ENCODE measurements at regions not wholly inside any gene's neighbourhood (a gene's known extent, or its start where the extent isn't known, plus 50 kb on each side); places are given as distances from the start of the nearest gene placed in this dataset.

DNA sequence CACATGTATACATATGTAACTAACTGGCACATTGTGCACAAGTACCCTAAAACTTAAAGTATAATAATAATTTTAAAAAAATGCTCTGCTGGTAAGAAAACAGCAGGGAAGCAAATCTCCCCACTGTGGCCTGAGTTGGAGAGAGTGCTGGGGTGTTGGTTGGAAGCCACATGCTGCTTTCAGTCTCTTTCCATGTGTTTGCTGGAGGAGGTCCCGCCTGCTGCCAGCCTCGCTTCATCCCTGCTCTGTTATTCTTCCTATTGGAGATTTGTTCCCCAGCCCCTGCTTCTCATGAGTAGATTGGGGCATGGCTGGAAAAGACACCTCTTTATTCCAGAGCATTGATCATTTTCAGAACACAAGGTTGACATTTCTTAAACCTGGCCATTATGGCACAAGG is 230.5 kb downstream of the FGF9 start:
- WGBS (ENCODE audit: insufficient coverage, low coverage, missing lambda C conversion rate) = 0% methylated on average over 2 of the region's 2 CpGs
- in situ Hi-C loops (cut with MboI) = no loop called here
- Histone ChIP-seq H3K27me3 (ENCODE audit: control insufficient read depth in 2 of 2, insufficient read depth in 2 of 2, low read length in 2 of 2) (no peaks in the 10 kb centered on the region), H3K9ac (ENCODE audit: insufficient read depth in 1 of 2, low read depth in 2 of 2, low read length in 2 of 2) (no peak overlapping the region), H3K27ac (ENCODE audit: extremely low read depth, low read depth, low read length) (no peak overlapping the region), H3K36me3 (ENCODE audit: control insufficient read depth, insufficient read depth, low read length) (no peaks in the 10 kb centered on the region), H3K79me2 (ENCODE audit: control insufficient read depth, insufficient read depth, low read length) (no peaks in the 10 kb centered on the region), H3K4me3 (no peak overlapping the region), H3K9me3 (replicated peaks; ENCODE audit: control insufficient read depth, insufficient read depth, low read depth, low read length) (no peaks in the 10 kb centered on the region), H4K20me1 (replicated peaks; ENCODE audit: control insufficient read depth, insufficient read depth, low read length) (no peaks in the 10 kb centered on the region), H2AFZ (ENCODE audit: low read depth, low read length) (no peak overlapping the region), H3K9me1 (ENCODE audit: control insufficient read depth, insufficient read depth, low read length) (no peaks in the 10 kb centered on the region), H3K4me1 (replicated peaks in 1 of 2; ENCODE audit: control insufficient read depth in 2 of 2, insufficient read depth in 2 of 2, low read length in 2 of 2) (no peaks in the 10 kb centered on the region), H3K4me2 (ENCODE audit: insufficient read depth, low read length) (no peak overlapping the region)
- DNase-seq (ENCODE audit: extremely low read depth in 1 of 4, low spot score in 3 of 4) (no peak), FAIRE-seq (no peak), ATAC-seq (no peak)
- POLR2A ChIA-PET = no interaction called here
- CTCF ChIA-PET (ENCODE audit: low intra/inter-chr PET ratio) = no interaction called here
- intact Hi-C loops (cut with micrococcal nuclease) = no loop called here
- no TSS peak for BruUV-seq (replicated peaks)
- no peak for TF ChIP-seq THRAP3 (IDR thresholded peaks at IDR 0.05; ENCODE audit: borderline replicate concordance)
- TF ChIP-seq HEY1 (CRISPR knock-in tag; IDR thresholded peaks at IDR 0.05; ENCODE audit: borderline replicate concordance) = no peak
- TF ChIP-seq YY1 (IDR thresholded peaks at IDR 0.05; ENCODE audit: borderline replicate concordance in 1 of 3, control insufficient read depth in 1 of 3, extremely low read depth in 1 of 3, insufficient read depth in 3 of 3, insufficient read length in 1 of 3, insufficient replicate concordance in 2 of 3, low read depth in 1 of 3, low read length in 2 of 3) = no peak
- no peak for TF ChIP-seq CBX5 (IDR thresholded peaks at IDR 0.05; ENCODE audit: borderline replicate concordance, low read depth)
- no peak for TF ChIP-seq ZNF830 (CRISPR knock-in tag; IDR thresholded peaks at IDR 0.05)
- TF ChIP-seq, protein P1, sequence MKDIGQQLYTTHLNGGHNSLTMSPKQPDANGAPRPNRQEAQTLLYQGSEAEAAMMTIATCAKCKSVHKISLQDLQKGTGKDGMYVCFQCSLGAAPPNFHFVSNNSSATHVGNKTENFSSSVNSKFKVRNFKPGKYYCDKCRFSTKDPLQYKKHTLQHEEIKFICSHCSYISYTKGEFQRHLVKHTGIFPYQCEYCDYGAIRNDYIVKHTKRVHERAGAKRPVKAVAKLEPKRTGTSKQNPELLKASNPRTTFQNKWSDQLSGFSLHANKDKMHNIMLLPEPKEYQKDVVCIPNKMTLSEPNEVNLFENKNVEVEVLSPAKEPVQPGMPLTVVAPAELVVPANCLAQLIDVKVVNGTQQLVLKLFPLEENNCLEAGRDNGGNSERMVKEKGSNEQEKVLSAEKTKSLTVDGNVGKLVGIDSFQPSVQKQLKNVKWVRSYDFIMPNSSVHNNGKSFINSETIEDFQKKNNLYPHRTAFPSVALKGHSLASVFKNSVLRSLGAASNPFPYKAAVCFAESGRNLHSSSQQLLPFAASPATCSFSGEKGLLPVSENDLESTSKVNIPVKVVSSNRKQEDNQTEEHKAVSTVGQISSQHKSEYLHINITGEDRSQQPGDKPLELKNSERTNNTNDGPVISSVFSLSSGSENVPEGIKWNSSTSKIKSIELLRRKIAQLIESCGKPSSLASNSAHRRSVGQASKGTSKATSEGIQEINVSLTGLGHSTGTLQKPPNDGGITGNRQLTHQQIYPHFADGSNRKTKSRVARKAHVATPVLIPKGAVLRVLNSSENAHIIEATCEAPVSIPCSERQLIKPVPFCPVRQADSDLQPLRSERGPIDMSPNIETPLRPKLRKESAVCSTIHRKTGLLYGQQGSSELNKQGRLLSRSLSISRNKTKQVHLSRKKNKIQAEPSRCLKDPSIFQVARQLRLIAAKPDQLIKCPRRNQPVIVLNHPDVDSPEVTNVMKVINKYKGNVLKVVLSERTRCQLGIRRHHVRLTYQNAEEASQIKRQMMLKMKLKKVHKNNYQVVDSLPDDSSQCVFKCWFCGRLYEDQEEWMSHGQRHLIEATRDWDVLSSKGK (CRISPR knock-in tag; IDR thresholded peaks at IDR 0.05) = no peak
- TF ChIP-seq ZBTB1 (CRISPR knock-in tag; IDR thresholded peaks at IDR 0.05; ENCODE audit: borderline replicate concordance, low read depth) = no peak
- TF ChIP-seq, protein P2, sequence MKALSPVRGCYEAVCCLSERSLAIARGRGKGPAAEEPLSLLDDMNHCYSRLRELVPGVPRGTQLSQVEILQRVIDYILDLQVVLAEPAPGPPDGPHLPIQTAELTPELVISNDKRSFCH (CRISPR knock-in tag; IDR thresholded peaks at IDR 0.05) = no peak
- TF ChIP-seq, protein P2 (tag; IDR thresholded peaks at IDR 0.05) = no peak
- TF ChIP-seq TAF7 (tag; IDR thresholded peaks at IDR 0.05) = no peak
- TF ChIP-seq KLF1 (tag; IDR thresholded peaks at IDR 0.05) = no peak
- TF ChIP-seq, protein P3, sequence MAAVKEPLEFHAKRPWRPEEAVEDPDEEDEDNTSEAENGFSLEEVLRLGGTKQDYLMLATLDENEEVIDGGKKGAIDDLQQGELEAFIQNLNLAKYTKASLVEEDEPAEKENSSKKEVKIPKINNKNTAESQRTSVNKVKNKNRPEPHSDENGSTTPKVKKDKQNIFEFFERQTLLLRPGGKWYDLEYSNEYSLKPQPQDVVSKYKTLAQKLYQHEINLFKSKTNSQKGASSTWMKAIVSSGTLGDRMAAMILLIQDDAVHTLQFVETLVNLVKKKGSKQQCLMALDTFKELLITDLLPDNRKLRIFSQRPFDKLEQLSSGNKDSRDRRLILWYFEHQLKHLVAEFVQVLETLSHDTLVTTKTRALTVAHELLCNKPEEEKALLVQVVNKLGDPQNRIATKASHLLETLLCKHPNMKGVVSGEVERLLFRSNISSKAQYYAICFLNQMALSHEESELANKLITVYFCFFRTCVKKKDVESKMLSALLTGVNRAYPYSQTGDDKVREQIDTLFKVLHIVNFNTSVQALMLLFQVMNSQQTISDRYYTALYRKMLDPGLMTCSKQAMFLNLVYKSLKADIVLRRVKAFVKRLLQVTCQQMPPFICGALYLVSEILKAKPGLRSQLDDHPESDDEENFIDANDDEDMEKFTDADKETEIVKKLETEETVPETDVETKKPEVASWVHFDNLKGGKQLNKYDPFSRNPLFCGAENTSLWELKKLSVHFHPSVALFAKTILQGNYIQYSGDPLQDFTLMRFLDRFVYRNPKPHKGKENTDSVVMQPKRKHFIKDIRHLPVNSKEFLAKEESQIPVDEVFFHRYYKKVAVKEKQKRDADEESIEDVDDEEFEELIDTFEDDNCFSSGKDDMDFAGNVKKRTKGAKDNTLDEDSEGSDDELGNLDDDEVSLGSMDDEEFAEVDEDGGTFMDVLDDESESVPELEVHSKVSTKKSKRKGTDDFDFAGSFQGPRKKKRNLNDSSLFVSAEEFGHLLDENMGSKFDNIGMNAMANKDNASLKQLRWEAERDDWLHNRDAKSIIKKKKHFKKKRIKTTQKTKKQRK (IDR thresholded peaks at IDR 0.05; ENCODE audit: borderline replicate concordance, low read depth, low read length) = no peak
- no peak for TF ChIP-seq ZNF121 (CRISPR knock-in tag; conservative IDR thresholded peaks at IDR 0.05)
- TF ChIP-seq, protein P4, sequence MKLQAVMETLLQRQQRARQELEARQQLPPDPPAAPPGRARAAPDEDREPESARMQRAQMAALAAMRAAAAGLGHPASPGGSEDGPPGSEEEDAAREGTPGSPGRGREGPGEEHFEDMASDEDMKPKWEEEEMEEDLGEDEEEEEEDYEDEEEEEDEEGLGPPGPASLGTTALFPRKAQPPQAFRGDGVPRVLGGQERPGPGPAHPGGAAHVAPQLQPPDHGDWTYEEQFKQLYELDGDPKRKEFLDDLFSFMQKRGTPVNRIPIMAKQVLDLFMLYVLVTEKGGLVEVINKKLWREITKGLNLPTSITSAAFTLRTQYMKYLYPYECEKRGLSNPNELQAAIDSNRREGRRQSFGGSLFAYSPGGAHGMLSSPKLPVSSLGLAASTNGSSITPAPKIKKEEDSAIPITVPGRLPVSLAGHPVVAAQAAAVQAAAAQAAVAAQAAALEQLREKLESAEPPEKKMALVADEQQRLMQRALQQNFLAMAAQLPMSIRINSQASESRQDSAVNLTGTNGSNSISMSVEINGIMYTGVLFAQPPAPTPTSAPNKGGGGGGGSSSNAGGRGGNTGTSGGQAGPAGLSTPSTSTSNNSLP (IDR thresholded peaks at IDR 0.05; ENCODE audit: borderline replicate concordance, low read depth, low read length) = no peak
